ENCODE measurements at regions not wholly inside any gene's neighbourhood (a gene's known extent, or its start where the extent isn't known, plus 50 kb on each side); places are given as distances from the start of the nearest gene placed in this dataset.

DNA sequence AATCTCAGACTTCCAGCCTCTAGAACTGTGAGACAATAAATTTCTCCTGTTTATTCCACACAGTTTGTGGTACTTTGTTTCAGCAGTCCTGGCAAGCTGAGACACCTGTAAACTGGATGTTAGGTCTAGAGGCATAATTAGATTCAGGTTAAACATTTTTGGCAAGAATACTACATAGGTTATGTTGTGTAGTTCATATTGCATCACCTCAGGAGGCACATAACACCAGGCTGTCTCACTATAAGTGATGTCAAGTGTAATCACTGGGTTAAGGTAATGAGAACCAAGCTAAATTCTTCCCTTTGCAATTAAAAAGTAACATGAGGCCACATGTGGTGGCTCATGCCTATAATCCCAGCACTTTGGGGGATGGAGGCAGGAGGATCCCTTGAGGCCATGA, 214.2 kb downstream of the ZNF674 start (continued):
- no peak for TF ChIP-seq ZNF124 (CRISPR knock-in tag; IDR thresholded peaks at IDR 0.05)
- TF ChIP-seq, protein P1, sequence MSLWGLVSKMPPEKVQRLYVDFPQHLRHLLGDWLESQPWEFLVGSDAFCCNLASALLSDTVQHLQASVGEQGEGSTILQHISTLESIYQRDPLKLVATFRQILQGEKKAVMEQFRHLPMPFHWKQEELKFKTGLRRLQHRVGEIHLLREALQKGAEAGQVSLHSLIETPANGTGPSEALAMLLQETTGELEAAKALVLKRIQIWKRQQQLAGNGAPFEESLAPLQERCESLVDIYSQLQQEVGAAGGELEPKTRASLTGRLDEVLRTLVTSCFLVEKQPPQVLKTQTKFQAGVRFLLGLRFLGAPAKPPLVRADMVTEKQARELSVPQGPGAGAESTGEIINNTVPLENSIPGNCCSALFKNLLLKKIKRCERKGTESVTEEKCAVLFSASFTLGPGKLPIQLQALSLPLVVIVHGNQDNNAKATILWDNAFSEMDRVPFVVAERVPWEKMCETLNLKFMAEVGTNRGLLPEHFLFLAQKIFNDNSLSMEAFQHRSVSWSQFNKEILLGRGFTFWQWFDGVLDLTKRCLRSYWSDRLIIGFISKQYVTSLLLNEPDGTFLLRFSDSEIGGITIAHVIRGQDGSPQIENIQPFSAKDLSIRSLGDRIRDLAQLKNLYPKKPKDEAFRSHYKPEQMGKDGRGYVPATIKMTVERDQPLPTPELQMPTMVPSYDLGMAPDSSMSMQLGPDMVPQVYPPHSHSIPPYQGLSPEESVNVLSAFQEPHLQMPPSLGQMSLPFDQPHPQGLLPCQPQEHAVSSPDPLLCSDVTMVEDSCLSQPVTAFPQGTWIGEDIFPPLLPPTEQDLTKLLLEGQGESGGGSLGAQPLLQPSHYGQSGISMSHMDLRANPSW (CRISPR knock-in tag; IDR thresholded peaks at IDR 0.05) = no peak
- TF ChIP-seq NR0B1 (IDR thresholded peaks at IDR 0.05; ENCODE audit: partially characterized antibody) = no peak
- TF ChIP-seq, protein P2, sequence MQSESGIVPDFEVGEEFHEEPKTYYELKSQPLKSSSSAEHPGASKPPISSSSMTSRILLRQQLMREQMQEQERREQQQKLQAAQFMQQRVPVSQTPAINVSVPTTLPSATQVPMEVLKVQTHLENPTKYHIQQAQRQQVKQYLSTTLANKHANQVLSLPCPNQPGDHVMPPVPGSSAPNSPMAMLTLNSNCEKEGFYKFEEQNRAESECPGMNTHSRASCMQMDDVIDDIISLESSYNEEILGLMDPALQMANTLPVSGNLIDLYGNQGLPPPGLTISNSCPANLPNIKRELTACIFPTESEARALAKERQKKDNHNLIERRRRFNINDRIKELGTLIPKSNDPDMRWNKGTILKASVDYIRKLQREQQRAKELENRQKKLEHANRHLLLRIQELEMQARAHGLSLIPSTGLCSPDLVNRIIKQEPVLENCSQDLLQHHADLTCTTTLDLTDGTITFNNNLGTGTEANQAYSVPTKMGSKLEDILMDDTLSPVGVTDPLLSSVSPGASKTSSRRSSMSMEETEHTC (IDR thresholded peaks at IDR 0.05) = no peak
- no peak for TF ChIP-seq ZNF76 (CRISPR knock-in tag; IDR thresholded peaks at IDR 0.05; ENCODE audit: borderline replicate concordance)
- no peak for TF ChIP-seq CHD1 (IDR thresholded peaks at IDR 0.05; ENCODE audit: low read length)
